GM23248 (cell line): ENCODE measurements at regions not wholly inside any gene's neighbourhood (a gene's known extent, or its start where the extent isn't known, plus 50 kb on each side); places are given as distances from the start of the nearest gene placed in this dataset.

Experiments used
- DNase-seq: peaks from one replicate; pipeline ENCODE4 v3.0.0-alpha.2; 2015
- H2AFZ ChIP-seq: fragments of 200-600 bp; sonication (generic); 2 replicates; pipeline ENCODE4 v1.6.1; 2016; ENCODE audit warnings: antibody characterized with exemption
- H3F3A ChIP-seq: fragments of 200-600 bp; sonication (generic); 2 replicates; pipeline ENCODE4 v1.6.1; 2016; ENCODE audit warnings: mild to moderate bottlenecking, antibody characterized with exemption, mixed run types; ENCODE audit not compliant: insufficient read depth
- H3K27ac ChIP-seq: fragments of 200-600 bp; sonication (generic); 2 replicates; pipeline ENCODE4 v1.5.1; 2016; ENCODE audit warnings: mild to moderate bottlenecking
- H3K27me3 ChIP-seq: fragments of 200-600 bp; sonication (generic); replicated peaks from 2 replicates; pipeline ENCODE4 v1.6.1; 2016; ENCODE audit warnings: mild to moderate bottlenecking; ENCODE audit not compliant: insufficient read depth
- H3K36me3 ChIP-seq: fragments of 200-600 bp; sonication (generic); 2 replicates; pipeline ENCODE4 v1.6.1; 2016; ENCODE audit warnings: low read depth, mild to moderate bottlenecking
- H3K4me1 ChIP-seq: fragments of 200-600 bp; sonication (generic); 2 replicates; pipeline ENCODE4 v1.6.1; 2016; ENCODE audit warnings: mild to moderate bottlenecking; ENCODE audit not compliant: insufficient read depth
- H3K4me2 ChIP-seq: fragments of 200-600 bp; sonication (generic); one replicate; pipeline ENCODE4 v1.6.1; 2016; ENCODE audit warnings: mild to moderate bottlenecking; ENCODE audit not compliant: unreplicated experiment
- H3K4me3 ChIP-seq: fragments of 200-600 bp; sonication (generic); 2 replicates; pipeline ENCODE4 v1.5.1; 2016; ENCODE audit warnings: mild to moderate bottlenecking
- H3K79me2 ChIP-seq: fragments of 200-600 bp; sonication (generic); 2 replicates; pipeline ENCODE4 v1.6.1; 2016; ENCODE audit warnings: mild to moderate bottlenecking; ENCODE audit not compliant: insufficient read depth
- H3K9ac ChIP-seq: fragments of 200-600 bp; sonication (generic); 2 replicates; pipeline ENCODE4 v1.6.1; 2016; ENCODE audit warnings: mild to moderate bottlenecking
- H3K9me2 ChIP-seq: fragments of 200-600 bp; sonication (generic); 2 replicates; pipeline ENCODE4 v1.6.1; 2016; ENCODE audit warnings: mixed run types, mild to moderate bottlenecking, moderate library complexity; ENCODE audit not compliant: insufficient read depth
- H3K9me3 ChIP-seq: fragments of 200-600 bp; sonication (generic); one replicate; pipeline ENCODE4 v1.6.1; 2017; ENCODE audit warnings: low read depth
- H4K20me1 ChIP-seq: fragments of 200-600 bp; sonication (generic); 2 replicates; pipeline ENCODE4 v1.6.0; 2016; ENCODE audit not compliant: insufficient read depth
- EZH2 ChIP-seq: fragments of 200-600 bp; sonication (generic); IDR thresholded peaks from 2 replicates; pipeline ENCODE4 v1.6.1; 2018; ENCODE audit warnings: antibody characterized with exemption, mild to moderate bottlenecking; ENCODE audit not compliant: insufficient read depth, poor library complexity, severe bottlenecking
- EZH2phosphoT487 ChIP-seq: fragments of 200-600 bp; sonication (generic); IDR thresholded peaks from 2 replicates; pipeline ENCODE4 v1.6.1; 2018; ENCODE audit warnings: antibody characterized with exemption, moderate library complexity, mild to moderate bottlenecking, low read depth; ENCODE audit not compliant: insufficient read depth
- whole genome bisulfite sequencing, 2 experiments: methylation state at CpG; one replicate each; pipeline ENCODE4 v1.1.6; 2015 to 2017; ENCODE audit warnings: low lambda C conversion rate in 2 of 2, low coverage in 1 of 2; ENCODE audit errors: missing lambda C conversion rate in 2 of 2; 5-methylcytosine and 5-hydroxymethylcytosine counted together
- in situ Hi-C: fragments of 300-500 bp; cut with MboI; formaldehyde crosslinking; loops from 2 replicates; pipeline ENCODE4 v1.15.0; 2020

DNA sequence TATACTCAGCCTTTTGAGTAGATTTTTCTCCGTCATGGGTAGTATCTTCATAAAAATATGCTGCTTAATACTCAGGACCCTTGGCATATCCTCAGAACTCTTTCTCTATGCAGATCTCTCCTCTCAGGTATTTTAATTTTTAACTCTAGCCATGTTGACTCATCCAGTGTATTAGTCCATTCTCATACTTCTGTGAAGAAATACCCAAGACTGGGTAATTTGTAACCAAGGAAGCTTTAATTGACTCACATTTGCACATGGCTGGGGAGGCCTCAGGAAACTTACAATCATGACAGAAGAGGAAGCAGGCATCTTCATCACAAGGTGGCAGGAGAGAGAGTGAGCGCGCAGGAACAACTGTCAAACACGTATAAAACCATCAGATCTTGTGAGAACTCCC lies 129.3 kb upstream of the CD96 start:
- H2AFZ ChIP-seq, result no peak overlapping the region
- H3K79me2 ChIP-seq, result no peaks in the 10 kb centered on the region
- TF ChIP-seq EZH2phosphoT487 (no peak), EZH2 (no peak)
- H3K4me2 ChIP-seq, result no peak overlapping the region
- no peak for DNase-seq
- no peaks in the 10 kb centered on the region for H3F3A ChIP-seq
- H3K27me3 ChIP-seq, result no peaks in the 10 kb centered on the region
- no peaks in the 10 kb centered on the region for H3K4me1 ChIP-seq
- WGBS, 2 experiments, result 43 to 48% methylated on average over 4 of the region's 4 CpGs
- H3K4me3 ChIP-seq, result no peak overlapping the region
- no peaks in the 10 kb centered on the region for H3K9me3 ChIP-seq
- H3K9me2 ChIP-seq, result no peaks in the 10 kb centered on the region
- H3K36me3 ChIP-seq, result no peaks in the 10 kb centered on the region
- H3K27ac ChIP-seq, result no peak overlapping the region
- H4K20me1 ChIP-seq, result no peaks in the 10 kb centered on the region
- H3K9ac ChIP-seq, result no peak overlapping the region
- in situ Hi-C loops, result no loop called here

DNA sequence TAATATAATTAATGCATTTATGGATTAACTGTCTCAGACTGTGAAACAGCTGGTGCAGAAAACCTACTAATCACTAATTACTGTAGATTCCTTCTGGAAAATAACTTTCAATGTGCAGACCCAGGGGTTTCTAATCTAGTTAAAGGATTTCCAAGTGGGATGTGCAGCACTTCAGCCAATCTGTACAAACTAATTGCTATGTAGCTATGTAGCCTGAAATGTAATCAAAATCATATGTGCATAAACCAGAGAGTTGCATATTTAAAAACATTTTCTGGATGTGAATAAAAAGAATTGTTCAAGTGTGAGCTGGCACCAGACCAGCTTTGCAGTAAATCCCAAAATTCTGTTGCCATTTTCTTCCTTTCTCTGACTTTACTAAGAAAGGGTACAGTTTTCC lies 127.5 kb upstream of the CD96 start:
- TF ChIP-seq EZH2phosphoT487, result no peak
- TF ChIP-seq EZH2, result no peak
- Histone ChIP-seq H3F3A (no peaks in the 10 kb centered on the region), H3K79me2 (no peaks in the 10 kb centered on the region), H3K36me3 (no peaks in the 10 kb centered on the region), H3K27ac (no peak overlapping the region), H3K9me3 (no peaks in the 10 kb centered on the region), H3K27me3 (0 out of 2 replicates have a peak, but pooled peaks cover 11% of the 10 kb centered on the region), H2AFZ (no peak overlapping the region), H3K4me2 (no peak overlapping the region), H3K9ac (no peak overlapping the region), H4K20me1 (no peaks in the 10 kb centered on the region), H3K9me2 (no peaks in the 10 kb centered on the region), H3K4me1 (no peaks in the 10 kb centered on the region), H3K4me3 (no peak overlapping the region)
- in situ Hi-C loops, result no loop called here
- peak; percentile 3 for DNase-seq

DNA sequence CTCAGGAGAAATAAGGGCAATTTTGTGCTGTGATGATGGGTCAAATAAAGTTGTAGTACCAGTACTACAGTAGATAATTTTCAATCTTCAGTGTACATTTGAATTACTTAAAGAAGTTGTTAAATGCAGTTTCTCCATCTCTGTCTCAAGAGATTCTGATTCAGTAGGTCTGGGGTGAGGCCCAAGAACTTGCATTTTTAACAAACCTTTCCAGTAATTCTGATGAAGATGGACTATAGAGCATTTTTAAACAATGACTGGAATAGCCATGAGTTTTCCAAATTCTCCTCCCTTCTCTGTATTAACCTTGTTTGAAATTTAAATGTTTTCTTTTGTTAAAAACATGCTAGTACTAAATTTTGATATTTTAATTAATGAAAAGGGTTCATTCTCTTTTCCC lies 127.0 kb upstream of the CD96 start:
- H3F3A ChIP-seq, result no peaks in the 10 kb centered on the region
- DNase-seq, result no peak
- H3K4me3 ChIP-seq, result no peak overlapping the region
- TF ChIP-seq EZH2phosphoT487 (no peak), EZH2 (no peak)
- H2AFZ ChIP-seq, result no peak overlapping the region
- no peaks in the 10 kb centered on the region for H3K79me2 ChIP-seq
- in situ Hi-C loops, result no loop called here
- H3K9me2 ChIP-seq, result no peaks in the 10 kb centered on the region
- H3K9me3 ChIP-seq, result no peaks in the 10 kb centered on the region
- 0 out of 2 replicates have a peak, but pooled peaks cover 11% of the 10 kb centered on the region for H3K27me3 ChIP-seq
- no peaks in the 10 kb centered on the region for H4K20me1 ChIP-seq
- H3K4me2 ChIP-seq, result no peak overlapping the region
- H3K4me1 ChIP-seq, result no peaks in the 10 kb centered on the region
- no peak overlapping the region for H3K27ac ChIP-seq
- H3K9ac ChIP-seq, result no peak overlapping the region
- no peaks in the 10 kb centered on the region for H3K36me3 ChIP-seq

- Histone ChIP-seq H3K27ac (no peak overlapping the region), H3K9me2 (no peaks in the 10 kb centered on the region), H3K9me3 (no peaks in the 10 kb centered on the region), H4K20me1 (no peaks in the 10 kb centered on the region), H2AFZ (no peak overlapping the region), H3K36me3 (no peaks in the 10 kb centered on the region), H3F3A (no peaks in the 10 kb centered on the region), H3K4me2 (no peak overlapping the region), H3K4me1 (no peaks in the 10 kb centered on the region), H3K79me2 (no peaks in the 10 kb centered on the region), H3K27me3 (0 out of 2 replicates have a peak, but pooled peaks cover 11% of the 10 kb centered on the region), H3K9ac (no peak overlapping the region), H3K4me3 (no peak overlapping the region)
- 28 to 29% methylated on average over 1 of the region's 1 CpG for WGBS, 2 experiments
- DNase-seq, result no peak
- no peak for TF ChIP-seq EZH2
- no peak for TF ChIP-seq EZH2phosphoT487
- in situ Hi-C loops, result no loop called here
Measured at GRCh38 chr3:111418391-111418790, 123.6 kb upstream of the CD96 start.

DNA sequence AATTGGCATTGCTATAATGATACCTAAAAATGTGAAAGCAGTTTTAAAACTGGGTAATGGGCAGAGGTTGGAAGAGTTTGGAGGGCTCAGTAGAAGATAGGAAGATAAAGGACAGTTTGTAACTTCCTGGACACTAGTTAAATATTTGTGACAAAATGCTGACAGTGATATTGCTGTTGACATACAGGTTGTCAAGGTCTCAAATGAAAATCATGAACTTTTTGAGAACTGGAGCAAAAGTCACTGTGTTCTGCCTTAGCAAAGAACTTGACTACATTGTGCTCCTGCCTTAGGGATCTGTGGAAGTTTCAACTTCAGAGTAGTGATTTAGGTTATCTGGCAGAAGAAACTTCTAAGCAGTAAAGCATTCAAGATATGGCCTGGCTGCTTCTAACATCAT lies 113.7 kb upstream of the CD96 start:
- Histone ChIP-seq H3K27ac (no peak overlapping the region), H3K9me2 (no peaks in the 10 kb centered on the region), H3F3A (no peaks in the 10 kb centered on the region), H3K9me3 (no peaks in the 10 kb centered on the region), H3K79me2 (no peaks in the 10 kb centered on the region), H4K20me1 (no peaks in the 10 kb centered on the region), H3K4me2 (no peak overlapping the region), H3K9ac (no peak overlapping the region), H3K36me3 (no peaks in the 10 kb centered on the region), H3K27me3 (no peaks in the 10 kb centered on the region; the same call in 1 of the 2 replicates), H3K4me1 (no peaks in the 10 kb centered on the region), H3K4me3 (no peak overlapping the region), H2AFZ (no peak overlapping the region)
- TF ChIP-seq EZH2phosphoT487 (no peak), EZH2 (no peak)
- DNase-seq, result no peak
- in situ Hi-C loops, result no loop called here
